Stimulated activated memory B cell treated with anti-CD40 and anti-IgM and Interleukin-4, amounts not matched to agents 10 μg/mL and 1 μg/mL and 100 μg/mL, for 72 hours (primary cell): ENCODE measurements at regions not wholly inside any gene's neighbourhood (a gene's known extent, or its start where the extent isn't known, plus 50 kb on each side); places are given as distances from the start of the nearest gene placed in this dataset.
"Not testable (repeated sequence)": the region's sequence is repeated elsewhere in the genome, so short reads cannot be mapped to it uniquely, and the experiment has no call there.

Experiments used
- ATAC-seq: fragments of 150-1000 bp; cut with Tn5 transposase; 2 replicates; pipeline ENCODE4 v1.10.0; 2021
- H3K27ac Mint-ChIP-seq: one replicate; pipeline ENCODE4 v1.8.0; 2022; ENCODE audit warnings: mild to moderate bottlenecking, mixed read lengths
- H3K27me3 Mint-ChIP-seq: one replicate; pipeline ENCODE4 v1.8.0; 2022; ENCODE audit warnings: mixed read lengths
- H3K36me3 Mint-ChIP-seq: one replicate; pipeline ENCODE4 v1.8.0; 2022; ENCODE audit warnings: mixed read lengths
- H3K4me1 Mint-ChIP-seq: one replicate; pipeline ENCODE4 v1.8.0; 2022; ENCODE audit warnings: mixed read lengths
- H3K4me3 Mint-ChIP-seq: one replicate; pipeline ENCODE4 v1.8.0; 2022; ENCODE audit warnings: mild to moderate bottlenecking, moderate library complexity, mixed read lengths
- H3K9me3 Mint-ChIP-seq: one replicate; pipeline ENCODE4 v1.8.0; 2022; ENCODE audit warnings: mixed read lengths

- Mint-ChIP-seq H3K4me1 (no peaks in the 10 kb centered on the region), H3K27ac (no peak overlapping the region), H3K9me3 (peaks cover 2% of the 10 kb centered on the region), H3K4me3 (no peak overlapping the region), H3K27me3 (peaks cover 30% of the 10 kb centered on the region), H3K36me3 (no peaks in the 10 kb centered on the region)
- ATAC-seq: no peak
These were observed 95.3 kb downstream of the ZNF22 start for GRCh38 chr10:45096001-45096400.

DNA sequence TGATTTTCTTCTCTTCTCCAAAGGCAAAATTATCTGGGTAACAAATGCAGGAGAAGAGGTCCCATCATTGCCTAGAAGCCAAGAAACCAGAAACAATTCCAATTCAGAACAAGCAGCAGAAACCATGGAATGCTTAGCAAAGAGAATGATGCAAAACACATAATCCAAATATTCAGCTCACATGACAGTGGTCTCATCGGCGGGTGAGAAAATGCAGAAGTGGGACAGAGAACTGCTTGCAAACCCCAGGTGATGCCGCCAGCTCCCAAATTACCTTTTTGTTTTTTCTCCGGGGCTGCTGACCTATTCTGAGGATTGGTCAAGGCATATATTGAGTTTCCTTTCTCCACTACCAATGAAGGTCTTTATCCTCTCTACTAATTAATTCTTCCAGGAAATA is 99.7 kb downstream of the ZNF22 start:
- no peak overlapping the region for H3K4me3 Mint-ChIP-seq
- H3K36me3 Mint-ChIP-seq: no peaks in the 10 kb centered on the region
- no peaks in the 10 kb centered on the region for H3K4me1 Mint-ChIP-seq
- no peak overlapping the region for H3K27ac Mint-ChIP-seq
- ATAC-seq: no peak
- H3K27me3 Mint-ChIP-seq: peaks cover 25% of the 10 kb centered on the region
- peaks cover 2% of the 10 kb centered on the region for H3K9me3 Mint-ChIP-seq

DNA sequence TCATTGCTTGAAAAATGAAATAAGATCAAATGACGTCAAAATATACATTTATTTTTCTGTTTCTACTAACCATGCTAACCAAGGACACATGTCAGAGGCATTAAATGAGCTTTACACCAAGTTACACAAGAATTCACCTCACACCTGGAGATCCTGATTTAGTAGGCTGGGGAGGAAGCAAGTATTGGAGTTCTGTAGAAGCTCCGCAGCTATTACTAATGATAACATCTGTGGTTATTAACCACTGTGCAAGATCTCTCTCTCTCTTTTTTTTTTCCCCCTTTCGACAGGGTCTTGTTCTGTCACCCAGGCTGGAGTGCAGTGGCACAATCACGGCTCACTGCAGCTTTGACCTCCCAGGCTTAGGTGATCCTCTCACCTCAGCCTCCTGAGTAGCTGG is 104.0 kb downstream of the ZNF22 start:
- Mint-ChIP-seq H3K9me3 (no peaks in the 10 kb centered on the region), H3K4me3 (no peak overlapping the region), H3K27me3 (peaks cover 25% of the 10 kb centered on the region), H3K27ac (no peak overlapping the region), H3K36me3 (no peaks in the 10 kb centered on the region), H3K4me1 (no peaks in the 10 kb centered on the region)
- ATAC-seq: no peak

DNA sequence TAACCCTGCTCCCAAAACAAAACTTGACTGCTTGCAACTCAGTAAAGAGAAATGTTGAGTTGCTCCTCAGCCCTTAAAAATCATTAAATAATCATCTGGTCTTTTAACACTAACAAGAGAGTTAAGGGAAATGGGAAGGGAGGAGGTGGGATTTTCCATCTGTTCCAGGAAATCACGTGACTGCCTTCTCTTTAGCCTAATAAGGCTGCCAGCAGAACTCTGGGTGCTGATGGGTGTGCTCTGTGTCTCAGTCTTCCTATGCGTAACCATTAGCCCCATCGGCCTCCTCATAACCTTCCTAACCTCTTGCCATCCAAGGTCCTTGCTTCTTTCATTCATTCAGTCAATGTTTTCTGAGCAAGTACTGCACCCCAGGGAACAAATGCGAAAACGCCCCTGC is 104.6 kb downstream of the ZNF22 start:
- not testable (repeated sequence) for H3K27ac Mint-ChIP-seq, H3K4me1 Mint-ChIP-seq, H3K36me3 Mint-ChIP-seq, H3K4me3 Mint-ChIP-seq, H3K9me3 Mint-ChIP-seq, ATAC-seq
- H3K27me3 Mint-ChIP-seq: peaks cover 29% of the 10 kb centered on the region

DNA sequence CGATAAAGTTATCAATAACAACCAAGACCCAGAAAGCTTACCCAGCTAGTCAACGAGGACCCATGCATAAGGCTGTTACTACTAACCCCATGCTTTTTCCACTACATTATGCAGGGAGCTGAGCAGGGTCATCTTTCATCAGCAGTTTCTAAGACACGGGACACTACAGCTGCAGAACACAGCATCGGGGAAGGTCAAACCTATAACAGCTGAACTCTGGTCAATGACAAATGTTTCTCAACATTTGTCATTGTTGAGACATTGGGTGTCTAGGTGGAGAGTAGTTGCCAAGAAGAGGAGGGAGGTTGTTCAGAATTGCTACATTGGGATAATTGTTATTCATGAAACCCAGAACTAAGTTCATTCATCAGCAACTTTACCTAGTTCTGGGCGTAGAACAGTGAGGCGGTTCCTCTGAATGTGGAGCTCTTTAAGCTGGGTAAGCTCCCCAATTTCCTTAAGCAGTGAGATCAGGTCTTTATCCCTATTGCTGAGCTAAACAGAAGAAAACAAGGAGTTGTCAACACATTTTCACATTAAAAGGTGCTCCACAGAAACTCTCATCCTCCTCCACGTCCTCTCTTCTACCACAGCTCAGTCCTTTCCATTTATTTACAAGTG is 105.6 kb downstream of the ZNF22 start:
- H3K36me3 Mint-ChIP-seq: no peaks in the 10 kb centered on the region
- no peak overlapping the region for H3K27ac Mint-ChIP-seq
- peaks cover 39% of the 10 kb centered on the region for H3K27me3 Mint-ChIP-seq
- ATAC-seq: no peak
- H3K4me3 Mint-ChIP-seq: no peak overlapping the region
- no peaks in the 10 kb centered on the region for H3K4me1 Mint-ChIP-seq
- H3K9me3 Mint-ChIP-seq: peaks cover 2% of the 10 kb centered on the region

DNA sequence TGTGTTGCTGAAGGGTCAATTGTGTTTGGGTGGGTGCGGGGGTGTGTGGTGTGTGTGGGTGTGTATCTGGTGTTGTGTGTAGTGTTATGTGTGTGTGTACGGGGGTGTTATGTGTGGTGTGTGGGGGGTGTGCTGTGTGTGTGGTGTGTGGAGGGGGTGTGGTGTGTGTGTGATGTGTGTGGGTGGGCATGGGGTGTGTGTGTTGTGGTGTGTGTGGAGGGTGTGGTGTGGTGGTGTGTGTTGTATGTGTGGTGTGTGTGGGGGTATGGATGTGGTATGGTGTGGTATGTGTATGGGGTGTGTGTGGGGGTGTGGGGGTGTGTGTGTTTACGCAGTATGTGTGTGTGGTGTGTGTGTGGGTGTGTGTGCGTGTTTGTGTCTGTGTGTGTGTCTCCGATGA is 110.8 kb downstream of the ZNF22 start:
- no peak overlapping the region for H3K27ac Mint-ChIP-seq

GRCh38 chr10:45117940-45118339 is 117.2 kb downstream of the ZNF22 start:
- peaks cover 18% of the 10 kb centered on the region for H3K27me3 Mint-ChIP-seq
- ATAC-seq, H3K4me1 Mint-ChIP-seq, H3K27ac Mint-ChIP-seq, H3K4me3 Mint-ChIP-seq, H3K9me3 Mint-ChIP-seq, H3K36me3 Mint-ChIP-seq: not testable (repeated sequence)

More for the DNA sequence above, 110.8 kb downstream of the ZNF22 start:
- H3K4me3 Mint-ChIP-seq: no peak overlapping the region
- H3K36me3 Mint-ChIP-seq: no peaks in the 10 kb centered on the region
- peak; percentile 48 for ATAC-seq
- H3K27me3 Mint-ChIP-seq: peaks cover 36% of the 10 kb centered on the region
- peaks cover 4% of the 10 kb centered on the region for H3K9me3 Mint-ChIP-seq
- no peaks in the 10 kb centered on the region for H3K4me1 Mint-ChIP-seq

DNA sequence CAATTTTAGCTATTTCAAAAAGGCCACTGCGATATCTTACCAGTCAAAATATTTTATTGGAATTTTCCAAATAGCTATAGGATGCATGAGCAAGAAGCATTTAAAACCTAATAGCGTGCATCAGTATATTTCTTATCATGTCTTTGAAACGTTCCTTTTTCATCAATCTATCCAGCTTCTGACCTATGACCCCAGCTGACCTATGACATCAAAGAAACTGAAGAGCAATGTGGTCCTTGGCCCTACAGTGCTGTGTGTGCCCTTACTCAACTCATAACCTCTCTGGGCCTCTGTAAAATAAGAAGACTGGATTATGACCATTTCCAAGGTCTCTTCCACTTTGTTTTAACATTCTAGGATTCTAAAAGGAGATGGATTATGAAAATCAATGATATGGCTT is 118.2 kb downstream of the ZNF22 start:
- no peak for ATAC-seq
- Mint-ChIP-seq H3K4me1 (no peaks in the 10 kb centered on the region), H3K36me3 (no peaks in the 10 kb centered on the region), H3K27ac (no peak overlapping the region), H3K27me3 (peaks cover 18% of the 10 kb centered on the region), H3K9me3 (no peaks in the 10 kb centered on the region), H3K4me3 (no peak overlapping the region)

DNA sequence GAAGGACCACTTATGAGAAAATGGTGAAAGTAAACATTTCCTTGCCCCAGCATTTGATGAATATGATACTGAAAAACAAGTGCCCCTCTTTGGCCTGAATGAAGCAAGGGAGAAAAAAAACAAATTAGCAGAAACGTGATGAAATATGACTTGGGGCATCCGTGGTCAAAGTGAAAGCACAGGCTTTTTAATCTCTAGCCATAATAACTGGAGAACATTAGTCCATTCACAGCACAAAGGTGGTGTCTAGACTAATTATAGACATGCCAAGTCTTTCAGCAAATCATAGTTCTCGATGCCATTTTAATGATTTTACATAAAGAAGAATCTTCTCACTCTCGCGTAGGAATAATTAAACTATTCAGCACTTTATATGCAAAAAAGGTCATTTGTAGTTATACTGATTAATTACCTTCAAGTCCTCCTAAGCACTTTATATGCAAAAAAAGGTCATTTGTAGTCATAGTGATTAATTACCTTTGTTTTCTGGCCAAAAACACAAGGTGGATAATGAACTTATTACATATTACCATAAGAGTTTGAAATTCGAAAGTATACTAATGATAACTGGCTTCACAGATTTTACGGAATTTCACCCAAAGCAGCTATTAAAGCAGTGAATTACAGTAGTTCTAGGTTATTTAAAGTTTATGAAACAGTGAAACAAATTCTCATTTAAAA is 121.6 kb downstream of the ZNF22 start:
- H3K27ac Mint-ChIP-seq, H3K27me3 Mint-ChIP-seq, ATAC-seq, H3K9me3 Mint-ChIP-seq, H3K4me1 Mint-ChIP-seq, H3K36me3 Mint-ChIP-seq, H3K4me3 Mint-ChIP-seq: not testable (repeated sequence)

GRCh38 chr10:45135443-45136198 is 134.9 kb downstream of the ZNF22 start:
- Mint-ChIP-seq H3K36me3 (no peaks in the 10 kb centered on the region), H3K27me3 (no peaks in the 10 kb centered on the region), H3K4me1 (no peaks in the 10 kb centered on the region), H3K27ac (no peak overlapping the region), H3K4me3 (no peak overlapping the region), H3K9me3 (no peaks in the 10 kb centered on the region)
- no peak for ATAC-seq

DNA sequence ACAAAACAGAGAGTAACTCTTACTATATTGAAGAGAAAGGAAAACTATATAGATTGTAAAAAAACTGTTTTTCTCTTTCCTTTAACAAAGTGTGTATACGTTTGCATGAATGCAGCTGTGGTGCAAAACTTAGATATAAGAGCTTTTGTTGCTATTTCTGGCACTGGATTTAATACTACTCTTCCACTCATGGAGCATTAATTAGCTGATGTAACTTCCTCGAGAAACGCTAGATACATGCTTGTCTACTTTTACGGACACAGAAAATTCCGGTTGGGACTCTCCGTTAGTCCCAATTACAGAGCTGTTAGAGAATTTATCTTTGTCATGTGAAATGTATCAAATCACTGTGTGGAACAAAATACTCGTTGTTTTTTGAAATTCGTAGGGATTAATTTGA is 135.5 kb downstream of the ZNF22 start:
- H3K4me1 Mint-ChIP-seq: no peaks in the 10 kb centered on the region
- H3K4me3 Mint-ChIP-seq: no peak overlapping the region
- ATAC-seq: no peak
- no peaks in the 10 kb centered on the region for H3K36me3 Mint-ChIP-seq
- H3K27ac Mint-ChIP-seq: no peak overlapping the region
- no peaks in the 10 kb centered on the region for H3K9me3 Mint-ChIP-seq
- H3K27me3 Mint-ChIP-seq: no peaks in the 10 kb centered on the region

GRCh38 chr10:45144326-45145070 is 143.8 kb downstream of the ZNF22 start:
- no peak overlapping the region for H3K27ac Mint-ChIP-seq
- no peaks in the 10 kb centered on the region for H3K36me3 Mint-ChIP-seq
- ATAC-seq: no peak
- H3K9me3 Mint-ChIP-seq: peaks cover 4% of the 10 kb centered on the region
- peaks cover 10% of the 10 kb centered on the region for H3K27me3 Mint-ChIP-seq
- H3K4me3 Mint-ChIP-seq: no peak overlapping the region
- no peaks in the 10 kb centered on the region for H3K4me1 Mint-ChIP-seq

- not testable (repeated sequence) for H3K27me3 Mint-ChIP-seq, H3K27ac Mint-ChIP-seq, H3K4me3 Mint-ChIP-seq
These were observed 144.4 kb downstream of the ZNF22 start for GRCh38 chr10:45145143-45145542.

DNA sequence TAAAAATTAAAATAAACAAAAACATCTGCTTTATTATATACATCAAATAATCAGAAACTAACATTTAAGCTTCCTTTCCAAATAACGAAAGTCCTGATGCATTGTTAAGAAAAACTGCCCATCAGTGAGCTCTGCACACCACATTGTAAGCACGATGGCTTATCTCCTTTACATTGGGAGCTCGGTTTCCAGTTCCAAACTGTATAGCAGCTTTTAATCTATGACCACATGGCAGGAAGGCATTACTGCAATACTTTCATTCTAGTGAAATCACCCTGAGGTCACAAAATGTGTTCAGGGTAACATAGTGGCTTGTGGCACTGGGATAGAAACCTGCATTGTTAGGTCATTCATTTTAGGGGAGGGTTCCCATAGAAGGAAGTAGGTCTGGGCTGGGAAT is 146.3 kb downstream of the ZNF22 start:
- Mint-ChIP-seq H3K27me3 (peaks cover 10% of the 10 kb centered on the region), H3K4me3 (no peak overlapping the region), H3K27ac (no peak overlapping the region), H3K4me1 (no peaks in the 10 kb centered on the region), H3K9me3 (peaks cover 4% of the 10 kb centered on the region), H3K36me3 (no peaks in the 10 kb centered on the region)
- ATAC-seq: no peak

More at GRCh38 chr10:45145143-45145542, 144.4 kb downstream of the ZNF22 start:
- not testable (repeated sequence) for ATAC-seq, H3K36me3 Mint-ChIP-seq, H3K4me1 Mint-ChIP-seq, H3K9me3 Mint-ChIP-seq

DNA sequence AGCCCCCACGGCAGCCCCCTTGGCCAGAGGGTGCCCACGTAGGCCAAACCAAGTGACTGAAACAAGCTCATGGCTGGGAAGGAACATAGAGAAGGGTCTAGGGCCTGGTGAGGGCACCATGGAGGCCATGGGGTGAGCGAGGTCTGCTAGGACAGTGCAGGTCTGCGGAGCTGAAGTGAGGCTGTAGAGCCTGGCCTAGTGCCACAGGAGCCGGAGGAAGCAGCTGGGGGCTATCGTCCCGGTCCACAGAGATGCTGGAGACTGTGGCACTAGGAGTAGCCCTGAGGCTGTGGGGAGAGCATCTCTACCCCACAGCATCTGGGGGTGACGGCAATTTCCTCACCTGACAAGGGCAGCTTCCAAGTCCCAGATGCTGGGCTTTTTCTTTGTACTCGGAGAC is 150.3 kb downstream of the ZNF22 start:
- peaks cover 10% of the 10 kb centered on the region for H3K27me3 Mint-ChIP-seq
- H3K36me3 Mint-ChIP-seq: no peaks in the 10 kb centered on the region
- peak; percentile 28 for ATAC-seq
- H3K4me3 Mint-ChIP-seq: no peak overlapping the region
- no peaks in the 10 kb centered on the region for H3K9me3 Mint-ChIP-seq
- no peaks in the 10 kb centered on the region for H3K4me1 Mint-ChIP-seq
- no peak overlapping the region for H3K27ac Mint-ChIP-seq
